ENCODE measurements at regions not wholly inside any gene's neighbourhood (a gene's known extent, or its start where the extent isn't known, plus 50 kb on each side); places are given as distances from the start of the nearest gene placed in this dataset.

DNA sequence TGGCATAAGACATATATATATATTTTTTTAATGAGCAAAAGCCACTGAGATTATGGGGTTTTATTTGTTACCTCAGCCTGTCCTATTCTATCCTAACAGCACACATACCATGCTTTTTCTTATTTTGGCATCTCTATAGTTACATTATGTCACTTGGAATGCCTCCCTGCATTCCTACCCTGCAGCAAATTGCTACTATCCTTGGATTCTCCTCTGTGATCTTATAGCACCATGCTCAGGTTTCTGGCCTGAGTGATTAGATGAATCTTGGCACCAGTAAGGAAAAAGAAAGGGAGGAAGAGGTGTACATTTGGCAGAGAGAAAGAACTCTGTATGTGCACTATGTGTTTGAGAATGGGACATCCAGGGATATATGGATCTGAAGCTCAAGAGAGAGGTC lies 86.3 kb upstream of the PELI1 start:
- Histone ChIP-seq H2AFZ (ENCODE audit: low read length) (no peak overlapping the region), H3K27me3 (ENCODE audit: control insufficient read depth, insufficient read depth, low read length) (peaks cover 5% of the 10 kb centered on the region), H3K79me2 (ENCODE audit: control insufficient read depth, insufficient read depth, low read length) (no peaks in the 10 kb centered on the region), H3K9me3 (ENCODE audit: control insufficient read depth, insufficient read depth, low read depth, low read length) (no peaks in the 10 kb centered on the region), H3K4me2 (ENCODE audit: extremely low read depth, insufficient read depth, low read length) (no peak overlapping the region), H3K9ac (ENCODE audit: insufficient read depth, low read length) (no peak overlapping the region), H3K27ac (ENCODE audit: insufficient read depth, low read length) (no peak overlapping the region), H3K4me1 (ENCODE audit: control insufficient read depth, extremely low read depth, insufficient read depth, low read length) (no peaks in the 10 kb centered on the region), H4K20me1 (ENCODE audit: control insufficient read depth, extremely low read depth, insufficient read depth, low read length) (no peaks in the 10 kb centered on the region), H3K4me3 (replicated peaks in 1 of 4; ENCODE audit: control extremely low read depth in 1 of 4, insufficient read depth in 1 of 4, low read depth in 3 of 4, low read length in 4 of 4) (no peak overlapping the region), H3K36me3 (ENCODE audit: control insufficient read depth, insufficient read depth, low read length) (no peaks in the 10 kb centered on the region)
- no peak for TF ChIP-seq CTCF (conservative IDR thresholded peaks at IDR 0.05 in 1 of 2, IDR thresholded peaks at IDR 0.05 in 1 of 2; ENCODE audit: low read depth in 1 of 2, low read length in 2 of 2)
- TF ChIP-seq EZH2 (IDR thresholded peaks at IDR 0.05; ENCODE audit: low read length, missing control alignments): no peak
- no peak for DNase-seq (ENCODE audit: low read depth in 2 of 2)

DNA sequence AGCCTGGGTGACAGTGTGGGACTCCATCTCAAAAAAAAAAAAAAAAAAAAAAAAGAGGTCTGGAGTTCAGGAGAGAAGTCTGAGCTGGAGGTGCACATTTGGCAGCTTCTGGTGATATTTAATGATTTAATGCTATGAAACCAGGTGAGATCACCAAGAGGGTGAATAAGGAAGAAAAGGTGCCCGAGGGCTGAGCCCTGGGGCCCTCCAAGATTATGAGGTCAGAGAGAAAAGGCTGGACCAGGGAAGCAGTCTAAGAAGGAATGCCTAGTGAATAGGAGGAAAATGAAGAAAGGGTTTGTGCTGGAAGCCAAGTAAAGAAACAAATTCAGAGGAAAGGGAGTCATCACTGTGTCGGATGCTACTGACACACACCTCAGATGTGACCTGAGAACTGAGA lies 88.0 kb upstream of the PELI1 start:
- Histone ChIP-seq H3K27ac (ENCODE audit: insufficient read depth, low read length) (no peak overlapping the region), H4K20me1 (ENCODE audit: control insufficient read depth, extremely low read depth, insufficient read depth, low read length) (no peaks in the 10 kb centered on the region), H2AFZ (ENCODE audit: low read length) (no peak overlapping the region), H3K4me1 (ENCODE audit: control insufficient read depth, extremely low read depth, insufficient read depth, low read length) (no peaks in the 10 kb centered on the region), H3K9me3 (ENCODE audit: control insufficient read depth, insufficient read depth, low read depth, low read length) (no peaks in the 10 kb centered on the region), H3K27me3 (ENCODE audit: control insufficient read depth, insufficient read depth, low read length) (peaks cover 5% of the 10 kb centered on the region), H3K4me3 (replicated peaks in 1 of 4; ENCODE audit: control extremely low read depth in 1 of 4, insufficient read depth in 1 of 4, low read depth in 3 of 4, low read length in 4 of 4) (no peak overlapping the region), H3K4me2 (ENCODE audit: extremely low read depth, insufficient read depth, low read length) (no peak overlapping the region), H3K9ac (ENCODE audit: insufficient read depth, low read length) (no peak overlapping the region), H3K36me3 (ENCODE audit: control insufficient read depth, insufficient read depth, low read length) (no peaks in the 10 kb centered on the region), H3K79me2 (ENCODE audit: control insufficient read depth, insufficient read depth, low read length) (no peaks in the 10 kb centered on the region)
- no peak for TF ChIP-seq EZH2 (IDR thresholded peaks at IDR 0.05; ENCODE audit: low read length, missing control alignments)
- no peak for DNase-seq (ENCODE audit: low read depth in 2 of 2)

DNA sequence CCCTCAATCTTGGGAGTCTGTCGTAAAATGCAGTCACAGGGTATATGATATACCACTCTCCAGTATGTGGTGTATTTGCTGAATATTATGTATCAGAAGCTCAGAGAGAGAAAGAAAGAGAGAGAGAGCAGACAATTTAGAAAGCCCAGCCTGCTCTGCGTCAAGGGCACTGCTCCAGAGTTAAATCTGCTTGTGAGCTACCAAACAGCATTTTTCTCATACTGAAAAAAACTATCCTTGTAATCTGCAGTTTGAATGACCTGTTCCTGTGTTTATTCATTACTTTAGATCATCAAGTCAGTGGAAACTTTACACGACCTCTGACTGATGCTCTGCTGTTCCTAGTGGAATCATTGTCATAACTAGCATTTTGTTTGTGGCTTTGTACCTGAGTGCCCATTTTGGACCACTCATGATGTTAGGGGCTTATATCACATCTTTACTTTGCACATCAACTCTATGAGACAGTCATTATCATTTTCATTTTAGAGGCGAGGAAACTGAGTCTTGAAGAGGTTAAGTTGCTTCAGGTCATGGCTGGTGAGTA lies 89.2 kb upstream of the PELI1 start:
- Histone ChIP-seq H3K36me3 (ENCODE audit: control insufficient read depth, insufficient read depth, low read length) (no peaks in the 10 kb centered on the region), H4K20me1 (ENCODE audit: control insufficient read depth, extremely low read depth, insufficient read depth, low read length) (no peaks in the 10 kb centered on the region), H3K27me3 (ENCODE audit: control insufficient read depth, insufficient read depth, low read length) (peaks cover 5% of the 10 kb centered on the region), H3K9me3 (ENCODE audit: control insufficient read depth, insufficient read depth, low read depth, low read length) (no peaks in the 10 kb centered on the region), H3K4me2 (ENCODE audit: extremely low read depth, insufficient read depth, low read length) (no peak overlapping the region), H2AFZ (ENCODE audit: low read length) (no peak overlapping the region), H3K4me1 (ENCODE audit: control insufficient read depth, extremely low read depth, insufficient read depth, low read length) (no peaks in the 10 kb centered on the region), H3K79me2 (ENCODE audit: control insufficient read depth, insufficient read depth, low read length) (no peaks in the 10 kb centered on the region), H3K9ac (ENCODE audit: insufficient read depth, low read length) (no peak overlapping the region), H3K27ac (ENCODE audit: insufficient read depth, low read length) (no peak overlapping the region), H3K4me3 (replicated peaks in 1 of 4; ENCODE audit: control extremely low read depth in 1 of 4, insufficient read depth in 1 of 4, low read depth in 3 of 4, low read length in 4 of 4) (no peak overlapping the region)
- TF ChIP-seq CTCF (conservative IDR thresholded peaks at IDR 0.05 in 1 of 2, IDR thresholded peaks at IDR 0.05 in 1 of 2; ENCODE audit: low read depth in 1 of 2, low read length in 2 of 2): no peak
- TF ChIP-seq EZH2 (IDR thresholded peaks at IDR 0.05; ENCODE audit: low read length, missing control alignments): no peak
- no peak for DNase-seq (ENCODE audit: low read depth in 2 of 2)

All from fibroblast of lung (primary cell).